ENCODE measurements at regions not wholly inside any gene's neighbourhood (a gene's known extent, or its start where the extent isn't known, plus 50 kb on each side); places are given as distances from the start of the nearest gene placed in this dataset.

GRCh38 chr22:34434371-34434770, 514.1 kb upstream of the LARGE1 start (continued):
- TF ChIP-seq E2F1 (CRISPR knock-in tag; IDR thresholded peaks at IDR 0.05): no peak
- no peak for TF ChIP-seq MAX (CRISPR knock-in tag; IDR thresholded peaks at IDR 0.05)
- TF ChIP-seq, protein P1, sequence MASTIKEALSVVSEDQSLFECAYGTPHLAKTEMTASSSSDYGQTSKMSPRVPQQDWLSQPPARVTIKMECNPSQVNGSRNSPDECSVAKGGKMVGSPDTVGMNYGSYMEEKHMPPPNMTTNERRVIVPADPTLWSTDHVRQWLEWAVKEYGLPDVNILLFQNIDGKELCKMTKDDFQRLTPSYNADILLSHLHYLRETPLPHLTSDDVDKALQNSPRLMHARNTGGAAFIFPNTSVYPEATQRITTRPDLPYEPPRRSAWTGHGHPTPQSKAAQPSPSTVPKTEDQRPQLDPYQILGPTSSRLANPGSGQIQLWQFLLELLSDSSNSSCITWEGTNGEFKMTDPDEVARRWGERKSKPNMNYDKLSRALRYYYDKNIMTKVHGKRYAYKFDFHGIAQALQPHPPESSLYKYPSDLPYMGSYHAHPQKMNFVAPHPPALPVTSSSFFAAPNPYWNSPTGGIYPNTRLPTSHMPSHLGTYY (CRISPR knock-in tag; IDR thresholded peaks at IDR 0.05): no peak
- TF ChIP-seq NR1H2 (CRISPR knock-in tag; IDR thresholded peaks at IDR 0.05): no peak
- no peak for TF ChIP-seq CDX4 (CRISPR knock-in tag; IDR thresholded peaks at IDR 0.05; ENCODE audit: borderline replicate concordance)
- TF ChIP-seq SMAD3 (CRISPR knock-in tag; IDR thresholded peaks at IDR 0.05; ENCODE audit: borderline replicate concordance): no peak
- TF ChIP-seq, protein P2, sequence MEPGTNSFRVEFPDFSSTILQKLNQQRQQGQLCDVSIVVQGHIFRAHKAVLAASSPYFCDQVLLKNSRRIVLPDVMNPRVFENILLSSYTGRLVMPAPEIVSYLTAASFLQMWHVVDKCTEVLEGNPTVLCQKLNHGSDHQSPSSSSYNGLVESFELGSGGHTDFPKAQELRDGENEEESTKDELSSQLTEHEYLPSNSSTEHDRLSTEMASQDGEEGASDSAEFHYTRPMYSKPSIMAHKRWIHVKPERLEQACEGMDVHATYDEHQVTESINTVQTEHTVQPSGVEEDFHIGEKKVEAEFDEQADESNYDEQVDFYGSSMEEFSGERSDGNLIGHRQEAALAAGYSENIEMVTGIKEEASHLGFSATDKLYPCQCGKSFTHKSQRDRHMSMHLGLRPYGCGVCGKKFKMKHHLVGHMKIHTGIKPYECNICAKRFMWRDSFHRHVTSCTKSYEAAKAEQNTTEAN (CRISPR knock-in tag; IDR thresholded peaks at IDR 0.05): no peak

- ChIA-PET CTCF (interaction anchor here (1.2 kb wide), 1 partner anchor 22 kb away, joined by 4 read pairs; no protein-coding TSS in a partner anchor), POLR2A (no interaction called here)
- no peak for ATAC-seq
- DNase-seq (ENCODE audit: low spot score): no peak
- H3K36me3 Mint-ChIP-seq: no peaks in the 10 kb centered on the region
- H3K27ac Mint-ChIP-seq: no peak overlapping the region
- no peak for TF ChIP-seq ZMAT4 (CRISPR knock-in tag; IDR thresholded peaks at IDR 0.05)
- peaks cover 3% of the 10 kb centered on the region; the same call in 1 of the 2 replicates for H3K27me3 Mint-ChIP-seq (ENCODE audit: low read depth)
- no peak overlapping the region for H3K4me3 Mint-ChIP-seq
- peaks cover 17% of the 10 kb centered on the region for H3K9me3 Mint-ChIP-seq
- H3K4me1 Mint-ChIP-seq: no peaks in the 10 kb centered on the region
Measured at GRCh38 chr22:34437140-34437539, 516.9 kb upstream of the LARGE1 start.

- no peaks in the 10 kb centered on the region for H3K36me3 Mint-ChIP-seq
Measured at GRCh38 chr22:34454598-34454997, 534.3 kb upstream of the LARGE1 start.

More at GRCh38 chr22:34454598-34454997, 534.3 kb upstream of the LARGE1 start:
- CTCF ChIA-PET: no interaction called here
- ATAC-seq (no peak), DNase-seq (ENCODE audit: low spot score) (no peak)
- no peak for TF ChIP-seq TCF7 (CRISPR knock-in tag; IDR thresholded peaks at IDR 0.05; ENCODE audit: low read depth)
- TF ChIP-seq JUN (CRISPR knock-in tag; IDR thresholded peaks at IDR 0.05): no peak
- no peak for TF ChIP-seq NR1H2 (CRISPR knock-in tag; IDR thresholded peaks at IDR 0.05)
- TF ChIP-seq, protein P3, sequence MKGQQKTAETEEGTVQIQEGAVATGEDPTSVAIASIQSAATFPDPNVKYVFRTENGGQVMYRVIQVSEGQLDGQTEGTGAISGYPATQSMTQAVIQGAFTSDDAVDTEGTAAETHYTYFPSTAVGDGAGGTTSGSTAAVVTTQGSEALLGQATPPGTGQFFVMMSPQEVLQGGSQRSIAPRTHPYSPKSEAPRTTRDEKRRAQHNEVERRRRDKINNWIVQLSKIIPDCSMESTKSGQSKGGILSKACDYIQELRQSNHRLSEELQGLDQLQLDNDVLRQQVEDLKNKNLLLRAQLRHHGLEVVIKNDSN (CRISPR knock-in tag; IDR thresholded peaks at IDR 0.05): no peak
- TF ChIP-seq OVOL2 (CRISPR knock-in tag; IDR thresholded peaks at IDR 0.05; ENCODE audit: borderline replicate concordance): no peak
- TF ChIP-seq ATF3 (CRISPR knock-in tag; conservative IDR thresholded peaks at IDR 0.05): no peak
- no peak for TF ChIP-seq MXD4 (CRISPR knock-in tag; IDR thresholded peaks at IDR 0.05; ENCODE audit: borderline replicate concordance)
- TF ChIP-seq ATF6 (CRISPR knock-in tag; IDR thresholded peaks at IDR 0.05): no peak
- TF ChIP-seq, protein P4, sequence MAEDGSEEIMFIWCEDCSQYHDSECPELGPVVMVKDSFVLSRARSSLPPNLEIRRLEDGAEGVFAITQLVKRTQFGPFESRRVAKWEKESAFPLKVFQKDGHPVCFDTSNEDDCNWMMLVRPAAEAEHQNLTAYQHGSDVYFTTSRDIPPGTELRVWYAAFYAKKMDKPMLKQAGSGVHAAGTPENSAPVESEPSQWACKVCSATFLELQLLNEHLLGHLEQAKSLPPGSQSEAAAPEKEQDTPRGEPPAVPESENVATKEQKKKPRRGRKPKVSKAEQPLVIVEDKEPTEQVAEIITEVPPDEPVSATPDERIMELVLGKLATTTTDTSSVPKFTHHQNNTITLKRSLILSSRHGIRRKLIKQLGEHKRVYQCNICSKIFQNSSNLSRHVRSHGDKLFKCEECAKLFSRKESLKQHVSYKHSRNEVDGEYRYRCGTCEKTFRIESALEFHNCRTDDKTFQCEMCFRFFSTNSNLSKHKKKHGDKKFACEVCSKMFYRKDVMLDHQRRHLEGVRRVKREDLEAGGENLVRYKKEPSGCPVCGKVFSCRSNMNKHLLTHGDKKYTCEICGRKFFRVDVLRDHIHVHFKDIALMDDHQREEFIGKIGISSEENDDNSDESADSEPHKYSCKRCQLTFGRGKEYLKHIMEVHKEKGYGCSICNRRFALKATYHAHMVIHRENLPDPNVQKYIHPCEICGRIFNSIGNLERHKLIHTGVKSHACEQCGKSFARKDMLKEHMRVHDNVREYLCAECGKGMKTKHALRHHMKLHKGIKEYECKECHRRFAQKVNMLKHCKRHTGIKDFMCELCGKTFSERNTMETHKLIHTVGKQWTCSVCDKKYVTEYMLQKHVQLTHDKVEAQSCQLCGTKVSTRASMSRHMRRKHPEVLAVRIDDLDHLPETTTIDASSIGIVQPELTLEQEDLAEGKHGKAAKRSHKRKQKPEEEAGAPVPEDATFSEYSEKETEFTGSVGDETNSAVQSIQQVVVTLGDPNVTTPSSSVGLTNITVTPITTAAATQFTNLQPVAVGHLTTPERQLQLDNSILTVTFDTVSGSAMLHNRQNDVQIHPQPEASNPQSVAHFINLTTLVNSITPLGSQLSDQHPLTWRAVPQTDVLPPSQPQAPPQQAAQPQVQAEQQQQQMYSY (CRISPR knock-in tag; IDR thresholded peaks at IDR 0.05): no peak
- no peak for TF ChIP-seq NFYB (CRISPR knock-in tag; conservative IDR thresholded peaks at IDR 0.05; ENCODE audit: low read depth)
- no peak for TF ChIP-seq E2F1 (CRISPR knock-in tag; IDR thresholded peaks at IDR 0.05)
- H3K27ac Mint-ChIP-seq: no peak overlapping the region
- H3K27me3 Mint-ChIP-seq (ENCODE audit: low read depth): no peaks in the 10 kb centered on the region; the same call in none of the 2 replicates
- H3K9me3 Mint-ChIP-seq: peaks cover 17% of the 10 kb centered on the region
- POLR2A ChIA-PET: no interaction called here
- no peak overlapping the region for H3K4me3 Mint-ChIP-seq
- H3K4me1 Mint-ChIP-seq: no peaks in the 10 kb centered on the region

Data from WTC11 (cell line).